H9 (cell line): ENCODE measurements at regions not wholly inside any gene's neighbourhood (a gene's known extent, or its start where the extent isn't known, plus 50 kb on each side); places are given as distances from the start of the nearest gene placed in this dataset.

ENCODE experiments used
- DNase-seq: peaks from one replicate; pipeline ENCODE4 v3.0.0-alpha.2; 2017
- H2AFZ ChIP-seq: one replicate; pipeline ENCODE4 v1.6.1; 2013; ENCODE audit warnings: mild to moderate bottlenecking, low read length, control low read depth, moderate library complexity
- H2AK5ac ChIP-seq: 2 replicates; pipeline ENCODE4 v1.6.1; 2013; ENCODE audit warnings: low read length, control low read depth, mixed read lengths; ENCODE audit not compliant: insufficient read length
- H2BK120ac ChIP-seq: one replicate; pipeline ENCODE4 v1.6.1; 2013; ENCODE audit warnings: low read depth, mild to moderate bottlenecking, low read length, control low read depth, inconsistent platforms; ENCODE audit not compliant: poor library complexity, severe bottlenecking
- H2BK12ac ChIP-seq: 2 replicates; pipeline ENCODE4 v1.6.1; 2013; ENCODE audit warnings: low read length, control low read depth, mixed read lengths, low read depth; ENCODE audit not compliant: insufficient read length
- H2BK15ac ChIP-seq: 2 replicates; pipeline ENCODE4 v1.6.1; 2013; ENCODE audit warnings: low read depth, low read length, control low read depth
- H2BK20ac ChIP-seq: one replicate; pipeline ENCODE4 v1.6.1; 2013; ENCODE audit warnings: low read depth, mild to moderate bottlenecking, low read length, control low read depth, inconsistent platforms; ENCODE audit not compliant: poor library complexity, severe bottlenecking
- H2BK5ac ChIP-seq: 2 replicates; pipeline ENCODE4 v1.6.1; 2013; ENCODE audit warnings: low read length, control low read depth, mixed read lengths; ENCODE audit not compliant: insufficient read length
- H3K14ac ChIP-seq: 2 replicates; pipeline ENCODE4 v1.6.1; 2013; ENCODE audit warnings: low read length, control low read depth; ENCODE audit not compliant: insufficient read depth
- H3K18ac ChIP-seq: 2 replicates; pipeline ENCODE4 v1.6.1; 2013; ENCODE audit warnings: low read depth, mild to moderate bottlenecking, mixed read lengths, low read length, control low read depth; ENCODE audit not compliant: insufficient read length
- H3K23ac ChIP-seq: 2 replicates; pipeline ENCODE4 v1.6.1; 2013; ENCODE audit warnings: low read length, control low read depth, mixed read lengths, low read depth; ENCODE audit not compliant: insufficient read length
- H3K23me2 ChIP-seq: 2 replicates; pipeline ENCODE4 v1.6.1; 2013; ENCODE audit warnings: low read depth, mild to moderate bottlenecking, mixed read lengths, low read length, control low read depth; ENCODE audit not compliant: insufficient read length, poor library complexity, severe bottlenecking
- H3K27ac ChIP-seq: 2 replicates; pipeline ENCODE4 v1.5.1; 2013; ENCODE audit warnings: low read length, control low read depth, mixed read lengths, low read depth; ENCODE audit not compliant: insufficient read length
- H3K27me3 ChIP-seq: 2 replicates; pipeline ENCODE4 v1.6.1; 2013; ENCODE audit warnings: low read length, control low read depth, inconsistent platforms; ENCODE audit not compliant: insufficient read depth
- H3K4ac ChIP-seq: 2 replicates; pipeline ENCODE4 v1.6.1; 2013; ENCODE audit warnings: low read depth, mild to moderate bottlenecking, control low read depth, inconsistent platforms, low read length, moderate library complexity
- H3K4me1 ChIP-seq: 2 replicates; pipeline ENCODE4 v1.6.1; 2013; ENCODE audit warnings: low read length, control low read depth, inconsistent platforms; ENCODE audit not compliant: insufficient read depth
- H3K4me2 ChIP-seq: 2 replicates; pipeline ENCODE4 v1.6.1; 2013; ENCODE audit warnings: low read length, control low read depth, mixed read lengths; ENCODE audit not compliant: insufficient read length, insufficient read depth
- H3K56ac ChIP-seq: 2 replicates; pipeline ENCODE4 v1.6.1; 2013; ENCODE audit warnings: low read depth, mild to moderate bottlenecking, mixed read lengths, low read length, control low read depth; ENCODE audit not compliant: insufficient read length
- H3K79me1 ChIP-seq: 2 replicates; pipeline ENCODE4 v1.6.1; 2013; ENCODE audit warnings: low read depth, mild to moderate bottlenecking, moderate library complexity, low read length, control low read depth, inconsistent platforms; ENCODE audit not compliant: insufficient read depth, poor library complexity, severe bottlenecking
- H3K79me2 ChIP-seq: 2 replicates; pipeline ENCODE4 v1.6.1; 2013; ENCODE audit warnings: low read length, control low read depth, inconsistent platforms; ENCODE audit not compliant: insufficient read depth
- H3K9ac ChIP-seq: 2 replicates; pipeline ENCODE4 v1.6.1; 2013; ENCODE audit warnings: low read length, control low read depth, mixed read lengths; ENCODE audit not compliant: insufficient read length; ENCODE audit errors: extremely low read depth
- H3K9me3 ChIP-seq: one replicate; pipeline ENCODE4 v1.6.1; 2013; ENCODE audit warnings: low read depth, low read length, inconsistent platforms; ENCODE audit not compliant: control insufficient read depth
- H3T11ph ChIP-seq: one replicate; pipeline ENCODE4 v1.6.1; 2013; ENCODE audit warnings: mild to moderate bottlenecking, low read length, control low read depth, inconsistent platforms
- H4K20me1 ChIP-seq: one replicate; pipeline ENCODE4 v1.6.1; 2013; ENCODE audit not compliant: control insufficient read depth, insufficient read length, insufficient read depth
- H4K5ac ChIP-seq: 2 replicates; pipeline ENCODE4 v1.6.1; 2013; ENCODE audit warnings: low read depth, mild to moderate bottlenecking, mixed read lengths, low read length, control low read depth; ENCODE audit not compliant: insufficient read length
- H4K8ac ChIP-seq: replicated peaks from 2 replicates; pipeline ENCODE4 v1.6.1; 2013; ENCODE audit warnings: low read length, control low read depth, mixed read lengths, low read depth; ENCODE audit not compliant: insufficient read length
- H4K91ac ChIP-seq: 2 replicates; pipeline ENCODE4 v1.6.1; 2013; ENCODE audit warnings: low read depth, mild to moderate bottlenecking, moderate library complexity, mixed read lengths, low read length, control low read depth; ENCODE audit not compliant: insufficient read length
- H3K27ac Mint-ChIP-seq, 3 experiments: 2 replicates in 2 of 3; 3 replicates in 1 of 3; pipeline ENCODE4 v1.8.0; 2020 to 2021; ENCODE audit warnings: mixed read lengths in 3 of 3, mild to moderate bottlenecking in 1 of 3, moderate library complexity in 1 of 3
- H3K27me3 Mint-ChIP-seq: 2 replicates; pipeline ENCODE4 v1.8.0; 2021; ENCODE audit warnings: low read depth, mild to moderate bottlenecking, moderate library complexity, mixed read lengths
- H3K36me3 Mint-ChIP-seq, 3 experiments: 2 replicates in 2 of 3; 3 replicates in 1 of 3; pipeline ENCODE4 v1.8.0; 2020 to 2021; ENCODE audit warnings: low read depth in 3 of 3, mixed read lengths in 3 of 3; ENCODE audit not compliant: insufficient read depth in 1 of 3
- H3K4me1 Mint-ChIP-seq, 2 experiments: 2 replicates each; pipeline ENCODE4 v1.8.0; 2020; ENCODE audit warnings: mixed read lengths in 2 of 2
- H3K4me3 Mint-ChIP-seq, 2 experiments: 2 replicates in 1 of 2; 3 replicates in 1 of 2; pipeline ENCODE4 v1.8.0; 2020 to 2021; ENCODE audit warnings: mild to moderate bottlenecking in 2 of 2, mixed read lengths in 2 of 2, moderate library complexity in 1 of 2
- H3K9me3 Mint-ChIP-seq, 2 experiments: 2 replicates in 1 of 2; 3 replicates in 1 of 2; pipeline ENCODE4 v1.8.0; 2020; ENCODE audit warnings: mild to moderate bottlenecking in 2 of 2, mixed read lengths in 2 of 2, moderate library complexity in 1 of 2
- WGBS: extraction: QIAGEN DNeasy Blood & Tissue Kit; methylation state at CpG from one replicate; pipeline ENCODE4 v1.1.7; 2013; ENCODE audit warnings: missing lambda C conversion rate, low lambda C conversion rate, mixed read lengths; ENCODE audit not compliant: insufficient read length; ENCODE audit errors: extremely low coverage; 5-methylcytosine and 5-hydroxymethylcytosine counted together
- TF ChIP-seq, protein P1 (sequence below): fragments of 200-600 bp; sonication (generic); conservative IDR thresholded peaks from 3 replicates; pipeline ENCODE4 v1.8.0; 2021; ENCODE audit warnings: antibody characterized with exemption, mild to moderate bottlenecking

DNA sequence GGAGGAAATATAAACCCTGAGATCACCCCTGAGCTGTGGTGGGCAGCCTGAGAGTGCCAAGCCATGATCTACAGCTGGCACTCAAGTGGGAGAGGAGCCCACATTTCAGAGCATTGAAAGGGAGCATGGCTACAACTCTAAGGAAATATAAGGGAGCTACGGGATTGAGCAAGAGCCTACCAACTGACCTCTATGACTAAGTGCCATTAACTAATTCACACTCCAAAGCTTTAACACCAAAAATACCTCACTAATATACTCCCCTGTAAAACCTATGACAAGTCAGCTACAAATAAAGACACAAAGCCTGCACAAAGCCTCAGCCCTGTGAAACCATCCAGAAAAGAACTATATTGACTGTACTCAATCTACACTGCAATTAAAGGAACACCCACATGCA lies 286.8 kb upstream of the RPS23 start:
- no peak for DNase-seq
- WGBS = no CpG with 5 or more reads among the region's 1 CpG

More for the DNA sequence above, 286.8 kb upstream of the RPS23 start:
- no peak overlapping the region for H3K23ac ChIP-seq
- no peak overlapping the region for H4K91ac ChIP-seq
- H2BK20ac ChIP-seq = no peak overlapping the region
- no peak overlapping the region for H4K8ac ChIP-seq
- no peak overlapping the region for H3K56ac ChIP-seq
- H3K79me2 ChIP-seq = no peaks in the 10 kb centered on the region
- H4K20me1 ChIP-seq = no peaks in the 10 kb centered on the region
- H2BK12ac ChIP-seq = no peak overlapping the region
- H3K27me3 Mint-ChIP-seq = no peaks in the 10 kb centered on the region; the same call in 1 of the 2 replicates
- no peak overlapping the region for H3K4me2 ChIP-seq
- no peak overlapping the region for H3K27ac ChIP-seq
- H3K14ac ChIP-seq = no peak overlapping the region
- H2BK120ac ChIP-seq = no peak overlapping the region
- H2AFZ ChIP-seq = no peak overlapping the region
- no peak overlapping the region for H3K27ac Mint-ChIP-seq
- no peak overlapping the region for H3T11ph ChIP-seq
- H3K79me1 ChIP-seq = no peaks in the 10 kb centered on the region
- no peak overlapping the region for H4K5ac ChIP-seq
- H3K9me3 ChIP-seq = no peaks in the 10 kb centered on the region
- no peaks in the 10 kb centered on the region for H3K23me2 ChIP-seq
- no peak overlapping the region for H3K18ac ChIP-seq
- H3K4me3 Mint-ChIP-seq = no peak overlapping the region
- peaks cover 0 to 2% of the 10 kb centered on the region in 2 experiments; a peak in 1 of 5 replicates for H3K9me3 Mint-ChIP-seq
- H2BK5ac ChIP-seq = no peak overlapping the region
- no peak overlapping the region for H3K9ac ChIP-seq
- no peak overlapping the region for H2BK15ac ChIP-seq
- TF ChIP-seq, protein P1, sequence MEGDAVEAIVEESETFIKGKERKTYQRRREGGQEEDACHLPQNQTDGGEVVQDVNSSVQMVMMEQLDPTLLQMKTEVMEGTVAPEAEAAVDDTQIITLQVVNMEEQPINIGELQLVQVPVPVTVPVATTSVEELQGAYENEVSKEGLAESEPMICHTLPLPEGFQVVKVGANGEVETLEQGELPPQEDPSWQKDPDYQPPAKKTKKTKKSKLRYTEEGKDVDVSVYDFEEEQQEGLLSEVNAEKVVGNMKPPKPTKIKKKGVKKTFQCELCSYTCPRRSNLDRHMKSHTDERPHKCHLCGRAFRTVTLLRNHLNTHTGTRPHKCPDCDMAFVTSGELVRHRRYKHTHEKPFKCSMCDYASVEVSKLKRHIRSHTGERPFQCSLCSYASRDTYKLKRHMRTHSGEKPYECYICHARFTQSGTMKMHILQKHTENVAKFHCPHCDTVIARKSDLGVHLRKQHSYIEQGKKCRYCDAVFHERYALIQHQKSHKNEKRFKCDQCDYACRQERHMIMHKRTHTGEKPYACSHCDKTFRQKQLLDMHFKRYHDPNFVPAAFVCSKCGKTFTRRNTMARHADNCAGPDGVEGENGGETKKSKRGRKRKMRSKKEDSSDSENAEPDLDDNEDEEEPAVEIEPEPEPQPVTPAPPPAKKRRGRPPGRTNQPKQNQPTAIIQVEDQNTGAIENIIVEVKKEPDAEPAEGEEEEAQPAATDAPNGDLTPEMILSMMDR = no peak
- H2AK5ac ChIP-seq = no peak overlapping the region
- no peaks in the 10 kb centered on the region for H3K27me3 ChIP-seq
- H3K4me1 Mint-ChIP-seq = no peaks in the 10 kb centered on the region
- peaks cover 0 to 4% (median 2%) of the 10 kb centered on the region in 3 experiments; a peak in 2 of 7 replicates for H3K36me3 Mint-ChIP-seq
- no peaks in the 10 kb centered on the region for H3K4me1 ChIP-seq
- no peak overlapping the region for H3K4ac ChIP-seq
